Endodermal cell (in vitro differentiated cells): ENCODE measurements at regions not wholly inside any gene's neighbourhood (a gene's known extent, or its start where the extent isn't known, plus 50 kb on each side); places are given as distances from the start of the nearest gene placed in this dataset.

Experiments
- DNase-seq: peaks from one replicate; pipeline ENCODE4 v3.0.0-alpha.2; 2017
- H3K27ac ChIP-seq: 2 replicates; pipeline ENCODE4 v1.5.1; 2013; ENCODE audit warnings: mild to moderate bottlenecking, low read depth, low read length, moderate library complexity
- H3K27me3 ChIP-seq: 2 replicates; pipeline ENCODE4 v1.6.1; 2013; ENCODE audit warnings: mild to moderate bottlenecking, low read length, moderate library complexity; ENCODE audit not compliant: insufficient read depth, control insufficient read depth, poor library complexity, severe bottlenecking
- H3K36me3 ChIP-seq: 2 replicates; pipeline ENCODE4 v1.7.0; 2013; ENCODE audit warnings: mild to moderate bottlenecking, low read length, moderate library complexity; ENCODE audit not compliant: control insufficient read depth, insufficient read depth
- H3K4me1 ChIP-seq: one replicate; pipeline ENCODE4 v1.7.0; 2013; ENCODE audit warnings: low read length; ENCODE audit not compliant: control insufficient read depth, insufficient read depth
- H3K4me3 ChIP-seq: 2 replicates; pipeline ENCODE4 v1.5.1; 2013; ENCODE audit warnings: mild to moderate bottlenecking, low read length, moderate library complexity
- H3K9ac ChIP-seq: 2 replicates; pipeline ENCODE4 v1.6.1; 2013; ENCODE audit warnings: mild to moderate bottlenecking, low read length, moderate library complexity; ENCODE audit not compliant: poor library complexity, severe bottlenecking; ENCODE audit errors: extremely low read depth
- H3K9me3 ChIP-seq: 2 replicates; pipeline ENCODE4 v1.6.1; 2013; ENCODE audit warnings: mild to moderate bottlenecking, low read length, moderate library complexity; ENCODE audit not compliant: control insufficient read depth
- H3K27ac Mint-ChIP-seq: 2 replicates; pipeline ENCODE4 v1.8.0; 2020; ENCODE audit warnings: mixed read lengths
- H3K27me3 Mint-ChIP-seq: 2 replicates; pipeline ENCODE4 v1.8.0; 2021; ENCODE audit warnings: mild to moderate bottlenecking, mixed read lengths; ENCODE audit not compliant: insufficient read depth
- H3K36me3 Mint-ChIP-seq: 2 replicates; pipeline ENCODE4 v1.8.0; 2020; ENCODE audit warnings: low read depth, mixed read lengths
- H3K4me1 Mint-ChIP-seq: 2 replicates; pipeline ENCODE4 v1.8.0; 2020; ENCODE audit warnings: mixed read lengths
- H3K4me3 Mint-ChIP-seq: 2 replicates; pipeline ENCODE4 v1.8.0; 2020; ENCODE audit warnings: mild to moderate bottlenecking, moderate library complexity, mixed read lengths
- H3K9me3 Mint-ChIP-seq: 2 replicates; pipeline ENCODE4 v1.8.0; 2020; ENCODE audit warnings: mild to moderate bottlenecking, mixed read lengths
- WGBS, 2 experiments: methylation state at CpG; one replicate each; pipeline versions ENCODE4 v1.1.5 to v1.1.7; 2013; ENCODE audit warnings: missing lambda C conversion rate in 2 of 2, mixed read lengths in 1 of 2; ENCODE audit not compliant: insufficient coverage in 1 of 2, insufficient read length in 1 of 2; 5-methylcytosine and 5-hydroxymethylcytosine counted together
- TF ChIP-seq, protein P1 (sequence below): fragments of 200-600 bp; sonication (generic); conservative IDR thresholded peaks from 2 replicates; pipeline ENCODE4 v1.5.0; 2021; ENCODE audit warnings: antibody characterized with exemption, mild to moderate bottlenecking

DNA sequence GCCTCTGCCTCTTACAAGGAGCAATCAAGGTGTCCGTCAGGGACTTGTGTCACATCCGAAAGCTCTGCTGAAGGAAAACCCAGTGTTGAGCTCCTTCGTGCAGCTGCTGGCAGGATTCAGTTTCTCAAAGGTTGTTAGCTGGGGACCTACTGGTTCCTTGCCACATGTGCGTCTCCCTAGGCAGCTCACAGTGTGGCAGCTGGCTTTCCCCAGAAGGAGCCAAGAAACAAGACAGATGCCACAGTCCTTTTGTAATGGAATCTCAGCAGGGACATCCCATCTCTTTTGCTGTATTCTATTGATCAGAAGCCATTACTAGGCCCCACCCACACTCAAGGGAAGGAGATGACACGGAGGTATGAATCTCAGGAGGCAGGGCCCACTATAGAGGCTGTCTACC lies 488.8 kb downstream of the CD83 start:
- H3K4me1 Mint-ChIP-seq, result peaks cover 4% of the 10 kb centered on the region
- H3K36me3 ChIP-seq, result no peaks in the 10 kb centered on the region
- H3K9ac ChIP-seq, result no peak overlapping the region
- no peaks in the 10 kb centered on the region for H3K36me3 Mint-ChIP-seq
- H3K9me3 Mint-ChIP-seq, result peaks cover 6% of the 10 kb centered on the region
- no peak overlapping the region for H3K27ac Mint-ChIP-seq
- TF ChIP-seq, protein P1, sequence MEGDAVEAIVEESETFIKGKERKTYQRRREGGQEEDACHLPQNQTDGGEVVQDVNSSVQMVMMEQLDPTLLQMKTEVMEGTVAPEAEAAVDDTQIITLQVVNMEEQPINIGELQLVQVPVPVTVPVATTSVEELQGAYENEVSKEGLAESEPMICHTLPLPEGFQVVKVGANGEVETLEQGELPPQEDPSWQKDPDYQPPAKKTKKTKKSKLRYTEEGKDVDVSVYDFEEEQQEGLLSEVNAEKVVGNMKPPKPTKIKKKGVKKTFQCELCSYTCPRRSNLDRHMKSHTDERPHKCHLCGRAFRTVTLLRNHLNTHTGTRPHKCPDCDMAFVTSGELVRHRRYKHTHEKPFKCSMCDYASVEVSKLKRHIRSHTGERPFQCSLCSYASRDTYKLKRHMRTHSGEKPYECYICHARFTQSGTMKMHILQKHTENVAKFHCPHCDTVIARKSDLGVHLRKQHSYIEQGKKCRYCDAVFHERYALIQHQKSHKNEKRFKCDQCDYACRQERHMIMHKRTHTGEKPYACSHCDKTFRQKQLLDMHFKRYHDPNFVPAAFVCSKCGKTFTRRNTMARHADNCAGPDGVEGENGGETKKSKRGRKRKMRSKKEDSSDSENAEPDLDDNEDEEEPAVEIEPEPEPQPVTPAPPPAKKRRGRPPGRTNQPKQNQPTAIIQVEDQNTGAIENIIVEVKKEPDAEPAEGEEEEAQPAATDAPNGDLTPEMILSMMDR, result no peak
- no peak overlapping the region for H3K4me3 ChIP-seq
- 85 to 87% methylated on average over 5 of the region's 5 CpGs for WGBS, 2 experiments
- H3K27me3 Mint-ChIP-seq, result no peaks in the 10 kb centered on the region
- DNase-seq, result no peak
- no peaks in the 10 kb centered on the region for H3K27me3 ChIP-seq
- no peak overlapping the region for H3K27ac ChIP-seq
- no peaks in the 10 kb centered on the region for H3K9me3 ChIP-seq
- H3K4me3 Mint-ChIP-seq, result no peak overlapping the region
- H3K4me1 ChIP-seq, result no peaks in the 10 kb centered on the region

DNA sequence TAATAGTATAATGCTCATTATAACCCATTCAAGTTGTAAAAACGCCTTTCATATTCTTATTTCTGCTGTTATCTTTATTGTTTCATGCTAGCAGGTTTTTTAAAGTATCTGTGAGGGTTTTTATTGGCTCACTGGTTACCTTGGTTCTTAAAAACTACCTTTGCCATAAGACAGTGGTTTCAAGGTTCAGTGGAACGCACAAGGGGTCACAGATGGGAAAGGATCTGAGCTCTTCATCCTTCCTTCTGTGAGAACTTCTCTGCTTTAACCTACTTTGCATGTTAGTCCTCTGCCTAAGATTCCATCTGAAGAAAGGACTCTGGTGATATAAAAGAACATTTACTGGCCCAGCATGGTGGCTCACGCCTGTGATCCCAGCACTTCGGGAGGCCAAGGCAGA lies 492.6 kb downstream of the CD83 start:
- H3K36me3 ChIP-seq, result no peaks in the 10 kb centered on the region

DNA sequence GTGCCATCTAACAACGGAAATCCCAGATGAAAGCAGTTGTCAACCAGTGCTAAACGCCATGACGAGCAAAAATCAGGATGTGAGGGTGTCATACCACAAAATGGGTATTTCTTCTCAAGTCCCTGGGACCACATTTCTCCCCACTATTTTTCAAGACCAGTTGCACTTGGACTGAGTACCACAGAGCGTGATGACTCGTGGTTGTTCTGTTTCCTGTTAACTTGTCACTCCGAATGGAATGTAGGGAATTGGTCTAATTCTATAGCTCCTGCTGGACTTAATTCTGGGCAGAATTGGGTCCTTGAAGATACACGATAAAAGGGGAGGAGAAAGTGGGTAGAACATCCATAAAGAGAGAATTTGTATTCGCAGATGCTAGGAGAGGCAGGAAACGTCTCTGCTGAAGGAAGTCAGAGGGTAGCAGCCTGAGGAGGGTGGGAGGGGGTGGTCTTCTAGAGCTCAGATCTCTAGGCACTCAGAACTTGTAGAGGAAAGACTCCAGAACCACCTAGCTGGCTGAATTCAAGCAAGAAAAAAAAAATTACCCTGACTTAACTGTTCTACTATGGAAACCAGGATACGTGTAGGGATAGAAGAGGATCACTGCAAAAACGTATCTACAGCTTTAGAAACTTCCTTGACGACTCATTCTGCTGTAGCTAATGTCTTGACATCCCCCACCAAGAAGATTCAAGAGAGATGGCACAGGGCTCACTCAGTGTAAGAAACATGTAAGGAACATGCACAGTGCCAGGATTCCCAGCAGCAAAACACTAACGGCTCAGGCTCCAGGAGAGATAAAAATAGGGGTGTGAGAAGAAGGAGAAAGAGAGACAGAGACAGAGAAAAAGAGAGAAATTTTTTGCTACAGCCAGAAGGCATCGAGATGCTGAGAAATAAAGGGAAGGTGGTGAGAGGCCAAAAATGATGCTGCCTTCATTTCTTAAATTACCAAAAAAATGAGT lies 494.7 kb downstream of the CD83 start:
- Histone ChIP-seq H3K9me3 (peaks cover 13% of the 10 kb centered on the region), H3K4me3 (no peak overlapping the region), H3K36me3 (no peaks in the 10 kb centered on the region), H3K27ac (no peak overlapping the region), H3K9ac (no peak overlapping the region), H3K4me1 (no peaks in the 10 kb centered on the region), H3K27me3 (no peaks in the 10 kb centered on the region)
- no peak for DNase-seq
- WGBS, 2 experiments, result 89 to 90% methylated on average over 12 to 14 of the region's 14 CpGs
- no peak overlapping the region for H3K27ac Mint-ChIP-seq
- TF ChIP-seq, protein P1, result no peak
- H3K36me3 Mint-ChIP-seq, result peaks cover 2% of the 10 kb centered on the region
- H3K27me3 Mint-ChIP-seq, result peaks cover 2% of the 10 kb centered on the region
- H3K9me3 Mint-ChIP-seq, result peaks cover 25% of the 10 kb centered on the region
- H3K4me1 Mint-ChIP-seq, result peaks cover 2% of the 10 kb centered on the region
- no peak overlapping the region for H3K4me3 Mint-ChIP-seq

More for the DNA sequence above, 492.6 kb downstream of the CD83 start:
- TF ChIP-seq, protein P1, result no peak
- Histone ChIP-seq H3K9ac (no peak overlapping the region), H3K9me3 (no peaks in the 10 kb centered on the region), H3K4me3 (no peak overlapping the region), H3K27me3 (no peaks in the 10 kb centered on the region), H3K27ac (no peak overlapping the region), H3K4me1 (no peaks in the 10 kb centered on the region)
- peaks cover 2% of the 10 kb centered on the region for H3K27me3 Mint-ChIP-seq
- H3K36me3 Mint-ChIP-seq, result no peaks in the 10 kb centered on the region
- H3K4me3 Mint-ChIP-seq, result no peak overlapping the region
- WGBS, 2 experiments, result 85 to 91% methylated on average over 2 to 3 of the region's 4 CpGs
- peaks cover 2% of the 10 kb centered on the region for H3K4me1 Mint-ChIP-seq
- no peak for DNase-seq
- peaks cover 7% of the 10 kb centered on the region for H3K9me3 Mint-ChIP-seq
- no peak overlapping the region for H3K27ac Mint-ChIP-seq
